Psoas muscle (tissue), 7 donors: ENCODE measurements at regions not wholly inside any gene's neighbourhood (a gene's known extent, or its start where the extent isn't known, plus 50 kb on each side); places are given as distances from the start of the nearest gene placed in this dataset.

Source experiments
- ATAC-seq, 4 donors: fragments of 200-7000 bp; cut with Tn5 transposase; one replicate each; pipeline ENCODE4 v1.9.1; 2020; ENCODE audit warnings: moderate library complexity in 3 of 4, mild to moderate bottlenecking in 2 of 4
- DNase-seq, 2 donors: peaks; one replicate each; pipeline ENCODE4 v3.0.0-alpha.2; 2020
- H3K27ac ChIP-seq: fragments of 200-600 bp; one replicate; pipeline ENCODE4 v1.8.0; 2022
- H3K27me3 ChIP-seq, 3 donors: fragments of 200-600 bp in 1 of 3; one replicate each; pipeline versions ENCODE4 v1.6.1 to v1.8.0; 2013 to 2022; ENCODE audit warnings: low read length in 2 of 3, mild to moderate bottlenecking in 2 of 3, moderate library complexity in 1 of 3; ENCODE audit not compliant: insufficient read depth in 3 of 3
- H3K36me3 ChIP-seq, 2 donors: fragments of 200-600 bp in 1 of 2; one replicate each; pipeline versions ENCODE4 v1.6.1 to v1.8.0; 2013 to 2022; ENCODE audit warnings: low read depth in 1 of 2, mild to moderate bottlenecking in 1 of 2, moderate library complexity in 1 of 2; ENCODE audit not compliant: insufficient read depth in 1 of 2
- H3K4me1 ChIP-seq: fragments of 200-600 bp; one replicate; pipeline ENCODE4 v1.8.0; 2022
- H3K4me3 ChIP-seq: fragments of 200-600 bp; one replicate; pipeline ENCODE4 v1.8.0; 2022; ENCODE audit warnings: mild to moderate bottlenecking
- H3K9me3 ChIP-seq: fragments of 200-600 bp; one replicate; pipeline ENCODE4 v1.8.0; 2022
- CTCF ChIP-seq: fragments of 200-600 bp; IDR thresholded peaks from one replicate; pipeline ENCODE4 v1.8.0; 2022; ENCODE audit warnings: antibody characterized with exemption
- WGBS, 3 donors: extraction: QIAGEN DNeasy Blood & Tissue Kit; methylation state at CpG; one replicate each; pipeline versions ENCODE4 v1.1.6 to v1.1.7; 2013; 5-methylcytosine and 5-hydroxymethylcytosine counted together
- intact Hi-C, 2 donors: fragments of 100-400 bp; cut with DNase I; formaldehyde crosslinking; loops; one replicate each; pipeline versions ENCODE4 v1.11.0 to v1.14.2; 2022
- donor health status: healthy with polysubstance abuse.
- donor health status: DM: no; HTN: no; CAD: no; lungs with moderate emphysema.
- donor health status: Bipolar disorder and iron deficiency.
- donor health status: healthy.
- donor health status: DM: yes; HTN: yes; CAD: no.
- donor health status: DM: no; HTN: no; CAD: no.
- donor health status: DM: yes; HTN: yes; CAD: no.

- Histone ChIP-seq H3K4me1 (no peaks in the 10 kb centered on the region), H3K27ac (no peak overlapping the region), H3K9me3 (no peaks in the 10 kb centered on the region), H3K27me3 (no peaks in the 10 kb centered on the region), H3K4me3 (no peak overlapping the region), H3K36me3 (no peaks in the 10 kb centered on the region)
- TF ChIP-seq CTCF = no peak
- no peak for ATAC-seq
- 25 to 48% (median 46%) methylated on average over 1 of the region's 1 CpG for WGBS, 3 donors
- no peak for DNase-seq
- intact Hi-C loops = no loop called here
Observed at GRCh38 chr3:181947606-181948005, 235.9 kb downstream of the SOX2 start.

DNA sequence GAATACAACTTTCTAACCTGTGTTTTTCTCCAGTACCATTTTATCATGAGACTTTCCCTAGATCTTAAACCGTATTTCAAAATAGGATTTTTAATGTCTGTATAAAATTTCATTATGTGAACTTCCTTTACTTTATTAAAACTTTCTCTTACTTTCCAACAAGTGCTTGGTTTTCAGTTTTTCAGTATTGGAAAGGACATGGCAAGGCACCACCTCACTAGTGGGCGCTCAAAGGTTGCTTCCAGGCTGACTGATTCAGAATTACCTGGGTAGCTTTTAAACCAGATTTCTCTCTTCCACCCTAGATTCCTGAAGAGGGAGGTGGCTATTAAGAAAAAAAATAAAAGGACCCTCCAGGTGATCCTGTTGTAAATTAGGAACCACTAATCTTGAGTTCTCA, 236.6 kb downstream of the SOX2 start:
- DNase-seq (no peak), ATAC-seq (no peak)
- Histone ChIP-seq H3K9me3 (no peaks in the 10 kb centered on the region), H3K36me3 (no peaks in the 10 kb centered on the region), H3K4me3 (no peak overlapping the region), H3K27me3 (no peaks in the 10 kb centered on the region), H3K27ac (no peak overlapping the region), H3K4me1 (no peaks in the 10 kb centered on the region)
- WGBS, 3 donors = 80 to 82% (median 82%) methylated on average over 2 of the region's 2 CpGs
- no peak for TF ChIP-seq CTCF
- intact Hi-C loops = no loop called here

DNA sequence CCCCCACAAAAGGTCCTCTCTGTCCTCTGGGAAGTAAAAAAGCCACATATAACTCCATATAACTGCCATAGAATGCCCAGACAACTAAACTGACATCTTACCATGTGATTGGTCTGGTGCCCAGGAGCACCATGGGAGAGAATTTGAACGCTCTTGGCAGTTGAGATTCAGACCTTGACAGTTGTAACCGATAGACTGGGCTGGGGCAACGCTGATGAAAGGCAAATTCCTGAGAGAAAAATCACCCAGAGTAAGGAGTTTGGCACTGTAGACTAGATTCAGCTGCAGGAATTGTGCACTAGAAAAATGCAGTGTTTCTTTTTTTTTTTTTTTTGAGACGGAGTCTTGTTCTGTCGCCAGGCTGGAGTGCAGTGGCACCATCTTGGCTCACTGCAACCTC, 240.5 kb downstream of the SOX2 start:
- no peak overlapping the region for H3K4me3 ChIP-seq
- H3K9me3 ChIP-seq = no peaks in the 10 kb centered on the region
- no peaks in the 10 kb centered on the region for H3K27me3 ChIP-seq
- ATAC-seq (no peak), DNase-seq (no peak)
- whole genome bisulfite sequencing, 3 donors = 75 to 85% (median 76%) methylated on average over 5 of the region's 5 CpGs
- intact Hi-C loops = no loop called here
- no peak overlapping the region for H3K27ac ChIP-seq
- TF ChIP-seq CTCF = no peak
- H3K36me3 ChIP-seq = no peaks in the 10 kb centered on the region
- H3K4me1 ChIP-seq = no peaks in the 10 kb centered on the region

GRCh38 chr3:181952929-181953328, 241.2 kb downstream of the SOX2 start:
- 71 to 93% (median 87%) methylated on average over 4 of the region's 4 CpGs for WGBS, 3 donors
- ATAC-seq (no peak), DNase-seq (no peak)
- intact Hi-C loops = no loop called here
- TF ChIP-seq CTCF = no peak
- H3K27me3 ChIP-seq = no peaks in the 10 kb centered on the region
- H3K4me1 ChIP-seq = no peaks in the 10 kb centered on the region
- H3K9me3 ChIP-seq = no peaks in the 10 kb centered on the region
- H3K4me3 ChIP-seq = no peak overlapping the region
- H3K36me3 ChIP-seq = no peaks in the 10 kb centered on the region
- no peak overlapping the region for H3K27ac ChIP-seq

DNA sequence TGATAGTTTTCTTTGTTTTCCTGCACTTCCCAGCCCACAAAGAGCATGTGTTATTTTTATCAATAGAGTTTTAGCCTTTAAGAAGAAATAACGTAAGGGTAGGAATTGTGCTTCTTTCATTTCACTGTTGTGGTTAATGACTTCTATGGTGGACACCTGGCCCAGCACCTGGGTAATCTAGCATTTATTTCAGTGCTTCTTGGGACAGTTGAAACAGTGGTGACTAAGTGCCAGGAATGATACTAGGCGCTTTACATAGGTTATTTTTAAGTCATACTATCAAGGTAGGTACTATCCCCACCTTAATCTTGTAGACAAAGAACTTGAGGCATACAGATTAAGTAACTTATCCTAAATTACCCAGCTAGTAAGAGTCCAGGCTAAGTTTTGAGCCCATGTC, 243.8 kb downstream of the SOX2 start:
- DNase-seq (no peak), ATAC-seq (no peak)
- Histone ChIP-seq H3K9me3 (no peaks in the 10 kb centered on the region), H3K27ac (no peak overlapping the region), H3K4me3 (no peak overlapping the region), H3K36me3 (no peaks in the 10 kb centered on the region), H3K4me1 (no peaks in the 10 kb centered on the region), H3K27me3 (no peaks in the 10 kb centered on the region)
- no peak for TF ChIP-seq CTCF
- intact Hi-C loops = no loop called here
- 84 to 95% (median 87%) methylated on average over 2 of the region's 2 CpGs for WGBS, 3 donors
